HEK293 (cell line): ENCODE measurements at regions not wholly inside any gene's neighbourhood (a gene's known extent, or its start where the extent isn't known, plus 50 kb on each side); places are given as distances from the start of the nearest gene placed in this dataset.

Experiments used
- CTCF ChIA-PET: fragments of 350-600 bp; formaldehyde crosslinking; extraction: SDS; loops from one replicate; lab custom pipeline; 2021; ENCODE audit warnings: antibody characterized with exemption; lab: Yijun Ruan, JAX
- POLR2A ChIA-PET: fragments of 300-600 bp; formaldehyde crosslinking; extraction: SDS; loops from one replicate; lab custom pipeline; 2020; ENCODE audit warnings: antibody characterized with exemption, inconsistent platforms; lab: Yijun Ruan, JAX
- H3K27ac ChIP-seq: fragments of 200-500 bp; sonication (Bioruptor generic); 2 replicates; pipeline ENCODE4 v1.5.1; 2014; ENCODE audit warnings: low read depth, low read length, control low read depth, inconsistent platforms; ENCODE audit errors: extremely low read depth
- H3K36me3 ChIP-seq, 2 experiments: fragments of 200-500 bp in 1 of 2; sonication (Bioruptor generic) in 1 of 2; 1 replicate in 1 of 2; 2 replicates in 1 of 2; pipeline ENCODE4 v1.5.1; 2014 to 2017; ENCODE audit warnings: inconsistent platforms in 2 of 2, low read length in 2 of 2; ENCODE audit not compliant: control insufficient read depth in 2 of 2, insufficient read depth in 1 of 2
- H3K4me1 ChIP-seq: fragments of 200-500 bp; sonication (Bioruptor generic); 2 replicates; pipeline ENCODE4 v1.5.1; 2014; ENCODE audit warnings: mild to moderate bottlenecking, low read length, inconsistent platforms; ENCODE audit not compliant: control insufficient read depth, insufficient read depth
- H3K4me3 ChIP-seq: 2 replicates; pipeline ENCODE4 v1.5.1; 2011; ENCODE audit warnings: low read depth, mild to moderate bottlenecking, control low read depth, low read length, moderate library complexity
- H3K9me3 ChIP-seq: fragments of 200-500 bp; sonication (Bioruptor generic); 2 replicates; pipeline ENCODE4 v1.5.1; 2014; ENCODE audit warnings: low read depth, low read length, inconsistent platforms; ENCODE audit not compliant: control insufficient read depth, insufficient read depth
- AEBP2 ChIP-seq: fragments of 450-650 bp; formaldehyde crosslinking; IDR thresholded peaks from 2 replicates; pipeline ENCODE4 v1.5.1; 2016; ENCODE audit warnings: missing biosample characterization, missing genetic modification characterization, borderline replicate concordance
- BCL11B ChIP-seq: fragments of 450-650 bp; formaldehyde crosslinking; IDR thresholded peaks from 2 replicates; pipeline ENCODE4 v1.5.1; 2016; ENCODE audit warnings: low read depth, missing biosample characterization, missing genetic modification characterization
- GLI2 ChIP-seq: fragments of 450-650 bp; formaldehyde crosslinking; IDR thresholded peaks from 2 replicates; pipeline ENCODE4; 2017; ENCODE audit warnings: missing biosample characterization, missing genetic modification characterization, low read depth, borderline replicate concordance
- KLF1 ChIP-seq: fragments of 450-650 bp; formaldehyde crosslinking; IDR thresholded peaks from 2 replicates; pipeline ENCODE4 v1.5.1; 2016; ENCODE audit warnings: missing biosample characterization, missing genetic modification characterization
- KLF17 ChIP-seq: fragments of 450-650 bp; formaldehyde crosslinking; IDR thresholded peaks from 2 replicates; pipeline ENCODE4 v1.5.1; 2016; ENCODE audit warnings: missing biosample characterization, missing genetic modification characterization
- MZF1 ChIP-seq: fragments of 450-650 bp; formaldehyde crosslinking; IDR thresholded peaks from 2 replicates; pipeline ENCODE4 v1.5.1; 2017; ENCODE audit warnings: missing biosample characterization, missing genetic modification characterization, borderline replicate concordance
- WT1 ChIP-seq: fragments of 450-650 bp; formaldehyde crosslinking; IDR thresholded peaks from 2 replicates; pipeline ENCODE4 v1.5.1; 2016; ENCODE audit warnings: missing biosample characterization, missing genetic modification characterization
- ZFHX2 ChIP-seq: fragments of 450-650 bp; formaldehyde crosslinking; conservative IDR thresholded peaks from 2 replicates; pipeline ENCODE4 v1.5.1; 2016; ENCODE audit warnings: missing biosample characterization, missing genetic modification characterization
- ZFP37 ChIP-seq: fragments of 450-650 bp; formaldehyde crosslinking; IDR thresholded peaks from 2 replicates; pipeline ENCODE4 v1.5.1; 2016; ENCODE audit warnings: missing biosample characterization, missing genetic modification characterization
- ZNF121 ChIP-seq: fragments of 450-650 bp; formaldehyde crosslinking; IDR thresholded peaks from 2 replicates; pipeline ENCODE4 v1.5.1; 2016; ENCODE audit warnings: missing biosample characterization, missing genetic modification characterization
- ZNF132 ChIP-seq: fragments of 450-650 bp; formaldehyde crosslinking; IDR thresholded peaks from 2 replicates; pipeline ENCODE4 v1.5.1; 2017; ENCODE audit warnings: missing biosample characterization, missing genetic modification characterization, borderline replicate concordance
- ZNF19 ChIP-seq: fragments of 450-650 bp; formaldehyde crosslinking; IDR thresholded peaks from 2 replicates; pipeline ENCODE4; 2016; ENCODE audit warnings: missing biosample characterization, missing genetic modification characterization, low read depth
- ZNF2 ChIP-seq: fragments of 450-650 bp; formaldehyde crosslinking; IDR thresholded peaks from 2 replicates; pipeline ENCODE4 v1.5.1; 2016; ENCODE audit warnings: missing biosample characterization, missing genetic modification characterization
- ZNF302 ChIP-seq: fragments of 450-650 bp; formaldehyde crosslinking; IDR thresholded peaks from 2 replicates; pipeline ENCODE4 v1.5.1; 2016; ENCODE audit warnings: missing biosample characterization, missing genetic modification characterization, low read depth
- ZNF324 ChIP-seq: fragments of 450-650 bp; formaldehyde crosslinking; IDR thresholded peaks from 2 replicates; pipeline ENCODE4 v1.5.1; 2016; ENCODE audit warnings: missing biosample characterization, missing genetic modification characterization
- ZNF37A ChIP-seq: fragments of 450-650 bp; IDR thresholded peaks from 2 replicates; pipeline ENCODE4 v1.5.1; 2018; ENCODE audit warnings: missing biosample characterization, missing genetic modification characterization
- ZNF404 ChIP-seq: fragments of 450-650 bp; formaldehyde crosslinking; IDR thresholded peaks from 2 replicates; pipeline ENCODE4 v1.5.1; 2017; ENCODE audit warnings: missing biosample characterization, missing genetic modification characterization
- ZNF433 ChIP-seq: fragments of 450-650 bp; formaldehyde crosslinking; IDR thresholded peaks from 2 replicates; pipeline ENCODE4 v1.5.1; 2016; ENCODE audit warnings: missing biosample characterization, missing genetic modification characterization, low read depth
- ZNF510 ChIP-seq: fragments of 450-650 bp; formaldehyde crosslinking; IDR thresholded peaks from 2 replicates; pipeline ENCODE4 v1.5.1; 2018; ENCODE audit warnings: mild to moderate bottlenecking, missing genetic modification characterization, missing biosample characterization; ENCODE audit not compliant: insufficient replicate concordance
- ZNF513 ChIP-seq: fragments of 450-650 bp; IDR thresholded peaks from 2 replicates; pipeline ENCODE4 v1.5.1; 2018; ENCODE audit warnings: missing biosample characterization, missing genetic modification characterization
- ZNF544 ChIP-seq: fragments of 450-650 bp; formaldehyde crosslinking; IDR thresholded peaks from 2 replicates; pipeline ENCODE4 v1.5.0; 2017; ENCODE audit warnings: missing biosample characterization, missing genetic modification characterization
- ZNF621 ChIP-seq: fragments of 450-650 bp; formaldehyde crosslinking; IDR thresholded peaks from 2 replicates; pipeline ENCODE4 v1.5.1; 2017; ENCODE audit warnings: missing biosample characterization, missing genetic modification characterization
- ZNF658 ChIP-seq: fragments of 450-650 bp; formaldehyde crosslinking; IDR thresholded peaks from 2 replicates; pipeline ENCODE4; 2016; ENCODE audit warnings: missing biosample characterization, missing genetic modification characterization
- ZNF664 ChIP-seq: fragments of 450-650 bp; formaldehyde crosslinking; IDR thresholded peaks from 2 replicates; pipeline ENCODE4 v1.5.1; 2016; ENCODE audit warnings: missing biosample characterization, missing genetic modification characterization
- ZNF677 ChIP-seq: fragments of 450-650 bp; IDR thresholded peaks from 2 replicates; pipeline ENCODE4 v1.5.0; 2018; ENCODE audit warnings: missing biosample characterization, mild to moderate bottlenecking, missing genetic modification characterization, moderate library complexity

GRCh38 chr17:15101175-15101574 is 164.0 kb downstream of the PMP22 start:
- no peaks in the 10 kb centered on the region for H3K4me1 ChIP-seq
- no peak for TF ChIP-seq ZNF19 (tag by site-specific recombination)
- no peak for TF ChIP-seq ZNF404
- TF ChIP-seq KLF17 (tag by site-specific recombination): no peak
- TF ChIP-seq ZNF621 (tag by site-specific recombination): no peak
- no peak for TF ChIP-seq AEBP2 (tag by site-specific recombination)
- TF ChIP-seq ZNF677: no peak
- no peak for TF ChIP-seq ZNF121 (tag by site-specific recombination)
- TF ChIP-seq ZNF302 (tag by site-specific recombination): no peak
- no peak for TF ChIP-seq ZFHX2 (tag by site-specific recombination)
- TF ChIP-seq ZNF658 (tag by site-specific recombination): no peak
- TF ChIP-seq KLF1: no peak
- no peak for TF ChIP-seq GLI2 (tag by site-specific recombination)
- TF ChIP-seq ZNF433 (tag by site-specific recombination): no peak
- no peak for TF ChIP-seq ZNF510 (tag by site-specific recombination)
- TF ChIP-seq ZNF664 (tag by site-specific recombination): no peak
- no peak for TF ChIP-seq ZNF513 (tag by site-specific recombination)
- no peak for TF ChIP-seq BCL11B (tag by site-specific recombination)
- no peak for TF ChIP-seq MZF1 (tag by site-specific recombination)
- TF ChIP-seq ZNF132: no peak
- no peak for TF ChIP-seq ZNF2
- TF ChIP-seq, all 188 proteins: peak for 0
- Histone ChIP-seq H3K36me3 (no peaks in the 10 kb centered on the region), H3K27ac (no peak overlapping the region), H3K4me3 (no peak overlapping the region), H3K9me3 (no peaks in the 10 kb centered on the region)
- ChIA-PET POLR2A (no interaction called here), CTCF (interaction anchor here (1.0 kb wide), 1 partner anchor 402 kb away, joined by 3 read pairs; no protein-coding TSS in a partner anchor)

DNA sequence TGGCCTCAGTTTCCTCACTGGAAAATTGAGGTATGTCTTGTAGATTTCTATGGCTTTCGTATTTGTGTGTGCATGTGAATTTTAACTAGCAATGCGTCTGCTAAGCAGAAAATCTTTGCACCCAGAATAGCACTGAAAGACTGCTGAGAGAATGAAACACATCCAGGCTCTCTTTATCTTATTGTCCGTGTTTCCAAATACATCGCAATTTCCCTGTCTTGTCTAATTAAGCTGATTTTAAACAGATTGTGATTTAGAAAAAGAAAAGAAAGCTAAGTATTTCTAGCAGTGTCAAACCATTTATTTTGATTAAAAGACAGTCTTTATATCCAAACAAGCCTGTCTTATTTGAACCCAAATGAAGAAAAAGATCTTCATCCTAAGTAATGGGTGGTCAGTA is 168.6 kb downstream of the PMP22 start:
- TF ChIP-seq ZNF121 (tag by site-specific recombination) (no peak), ZNF2 (no peak), ZFP37 (tag by site-specific recombination) (no peak), WT1 (tag by site-specific recombination) (no peak), ZNF324 (tag by site-specific recombination) (no peak), ZNF37A (no peak), ZNF544 (tag by site-specific recombination) (no peak)
- POLR2A ChIA-PET: no interaction called here
- no peak overlapping the region for H3K4me3 ChIP-seq
- H3K4me1 ChIP-seq: no peaks in the 10 kb centered on the region
- no peaks in the 10 kb centered on the region for H3K9me3 ChIP-seq
- CTCF ChIA-PET: no interaction called here
- H3K36me3 ChIP-seq: no peaks in the 10 kb centered on the region
- no peak overlapping the region for H3K27ac ChIP-seq
